Tibial nerve (tissue), 3 donors: ENCODE measurements at regions not wholly inside any gene's neighbourhood (a gene's known extent, or its start where the extent isn't known, plus 50 kb on each side); places are given as distances from the start of the nearest gene placed in this dataset.

ENCODE experiments used
- POLR2A ChIP-seq, 2 donors: fragments of 450-650 bp; IDR thresholded peaks; one replicate each; pipeline ENCODE4 v1.6.1; 2017; ENCODE audit warnings: antibody characterized with exemption in 2 of 2, mild to moderate bottlenecking in 2 of 2, moderate library complexity in 2 of 2
- TF ChIP-seq, protein P1 (sequence below), 5 experiments: fragments of 200-600 bp in 3 of 5; fragments of 450-650 bp in 2 of 5; sonication (generic) in 3 of 5; IDR thresholded peaks; one replicate each; pipeline ENCODE4 v1.5.1; 2016 to 2019; ENCODE audit warnings: antibody characterized with exemption in 5 of 5, mild to moderate bottlenecking in 3 of 5, moderate library complexity in 2 of 5

- TF ChIP-seq, protein P1, sequence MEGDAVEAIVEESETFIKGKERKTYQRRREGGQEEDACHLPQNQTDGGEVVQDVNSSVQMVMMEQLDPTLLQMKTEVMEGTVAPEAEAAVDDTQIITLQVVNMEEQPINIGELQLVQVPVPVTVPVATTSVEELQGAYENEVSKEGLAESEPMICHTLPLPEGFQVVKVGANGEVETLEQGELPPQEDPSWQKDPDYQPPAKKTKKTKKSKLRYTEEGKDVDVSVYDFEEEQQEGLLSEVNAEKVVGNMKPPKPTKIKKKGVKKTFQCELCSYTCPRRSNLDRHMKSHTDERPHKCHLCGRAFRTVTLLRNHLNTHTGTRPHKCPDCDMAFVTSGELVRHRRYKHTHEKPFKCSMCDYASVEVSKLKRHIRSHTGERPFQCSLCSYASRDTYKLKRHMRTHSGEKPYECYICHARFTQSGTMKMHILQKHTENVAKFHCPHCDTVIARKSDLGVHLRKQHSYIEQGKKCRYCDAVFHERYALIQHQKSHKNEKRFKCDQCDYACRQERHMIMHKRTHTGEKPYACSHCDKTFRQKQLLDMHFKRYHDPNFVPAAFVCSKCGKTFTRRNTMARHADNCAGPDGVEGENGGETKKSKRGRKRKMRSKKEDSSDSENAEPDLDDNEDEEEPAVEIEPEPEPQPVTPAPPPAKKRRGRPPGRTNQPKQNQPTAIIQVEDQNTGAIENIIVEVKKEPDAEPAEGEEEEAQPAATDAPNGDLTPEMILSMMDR (IDR thresholded peaks at IDR 0.05), result no peak
- no peak for TF ChIP-seq POLR2A (IDR thresholded peaks at IDR 0.05)
Measured at GRCh38 chr15:66897416-66897815, 168.0 kb upstream of the SMAD3 start.
